T-helper 1 cell treated with Interleukin-12 subunit alpha and Interleukin-12 subunit beta and Interleukin-4 antibody, amounts not matched to agents 30 μg/mL and 1 μg/mL, for 36 hours (primary cell): ENCODE measurements at regions not wholly inside any gene's neighbourhood (a gene's known extent, or its start where the extent isn't known, plus 50 kb on each side); places are given as distances from the start of the nearest gene placed in this dataset.
"Not testable (repeated sequence)": the region's sequence is repeated elsewhere in the genome, so short reads cannot be mapped to it uniquely, and the experiment has no call there.

Experiments
- H3K27ac Mint-ChIP-seq: one replicate; pipeline ENCODE4 v1.8.0; 2021; ENCODE audit warnings: mild to moderate bottlenecking, mixed read lengths
- H3K27me3 Mint-ChIP-seq: one replicate; pipeline ENCODE4 v1.8.0; 2021; ENCODE audit warnings: low read depth, mixed read lengths
- H3K36me3 Mint-ChIP-seq: one replicate; pipeline ENCODE4 v1.8.0; 2021; ENCODE audit warnings: low read depth, mixed read lengths
- H3K4me1 Mint-ChIP-seq: one replicate; pipeline ENCODE4 v1.8.0; 2021; ENCODE audit warnings: low read depth, mixed read lengths
- H3K4me3 Mint-ChIP-seq: one replicate; pipeline ENCODE4 v1.8.0; 2021; ENCODE audit warnings: mild to moderate bottlenecking, moderate library complexity, mixed read lengths
- H3K9me3 Mint-ChIP-seq: one replicate; pipeline ENCODE4 v1.8.0; 2021; ENCODE audit warnings: mixed read lengths

- Mint-ChIP-seq H3K27me3 (peaks cover 3% of the 10 kb centered on the region), H3K36me3 (no peaks in the 10 kb centered on the region), H3K27ac (no peak overlapping the region), H3K4me3 (no peak overlapping the region), H3K4me1 (peaks cover 18% of the 10 kb centered on the region), H3K9me3 (no peaks in the 10 kb centered on the region)
Measured at GRCh38 chr2:31813016-31813415, 197.8 kb downstream of the MEMO1 start.

GRCh38 chr2:31812051-31812798 lies 198.6 kb downstream of the MEMO1 start:
- peak overlapping the region; percentile 9 for H3K4me3 Mint-ChIP-seq
- H3K9me3 Mint-ChIP-seq, result no peaks in the 10 kb centered on the region

GRCh38 chr2:31811482-31811881 lies 199.3 kb downstream of the MEMO1 start:
- Mint-ChIP-seq H3K27me3 (no peaks in the 10 kb centered on the region), H3K4me3 (peak overlapping the region; percentile 11), H3K4me1 (peaks cover 18% of the 10 kb centered on the region), H3K9me3 (no peaks in the 10 kb centered on the region), H3K27ac (peak overlapping the region; percentile 56), H3K36me3 (no peaks in the 10 kb centered on the region)

More at GRCh38 chr2:31812051-31812798, 198.6 kb downstream of the MEMO1 start:
- Mint-ChIP-seq H3K27me3 (no peaks in the 10 kb centered on the region), H3K27ac (peak overlapping the region; percentile 56), H3K4me1 (peaks cover 18% of the 10 kb centered on the region), H3K36me3 (no peaks in the 10 kb centered on the region)

GRCh38 chr2:31810200-31810917 lies 200.4 kb downstream of the MEMO1 start:
- Mint-ChIP-seq H3K4me1 (peaks cover 18% of the 10 kb centered on the region), H3K4me3 (no peak overlapping the region), H3K27me3 (no peaks in the 10 kb centered on the region), H3K9me3 (no peaks in the 10 kb centered on the region), H3K27ac (no peak overlapping the region), H3K36me3 (no peaks in the 10 kb centered on the region)

- Mint-ChIP-seq H3K9me3 (peaks cover 3% of the 10 kb centered on the region), H3K36me3 (no peaks in the 10 kb centered on the region), H3K27ac (no peak overlapping the region), H3K27me3 (no peaks in the 10 kb centered on the region), H3K4me1 (no peaks in the 10 kb centered on the region), H3K4me3 (no peak overlapping the region)
Measured at GRCh38 chr2:31805688-31806087, 205.1 kb downstream of the MEMO1 start.

GRCh38 chr2:31803481-31804153 lies 207.2 kb downstream of the MEMO1 start:
- not testable (repeated sequence) for H3K27ac Mint-ChIP-seq, H3K9me3 Mint-ChIP-seq, H3K4me1 Mint-ChIP-seq, H3K4me3 Mint-ChIP-seq, H3K27me3 Mint-ChIP-seq, H3K36me3 Mint-ChIP-seq

GRCh38 chr2:31802711-31803110 lies 208.1 kb downstream of the MEMO1 start:
- H3K36me3 Mint-ChIP-seq, result no peaks in the 10 kb centered on the region
- H3K4me1 Mint-ChIP-seq, result no peaks in the 10 kb centered on the region
- H3K27me3 Mint-ChIP-seq, result no peaks in the 10 kb centered on the region
- H3K9me3 Mint-ChIP-seq, result peaks cover 6% of the 10 kb centered on the region
- H3K27ac Mint-ChIP-seq, result no peak overlapping the region
- H3K4me3 Mint-ChIP-seq, result no peak overlapping the region

- H3K27ac Mint-ChIP-seq, H3K4me1 Mint-ChIP-seq, H3K4me3 Mint-ChIP-seq, H3K27me3 Mint-ChIP-seq, H3K36me3 Mint-ChIP-seq: not testable (repeated sequence)
- H3K9me3 Mint-ChIP-seq, result peaks cover 14% of the 10 kb centered on the region
Measured at GRCh38 chr2:31799282-31799681, 211.5 kb downstream of the MEMO1 start.

- Mint-ChIP-seq H3K27me3 (peaks cover 8% of the 10 kb centered on the region), H3K27ac (no peak overlapping the region), H3K9me3 (no peaks in the 10 kb centered on the region), H3K36me3 (no peaks in the 10 kb centered on the region), H3K4me1 (no peaks in the 10 kb centered on the region), H3K4me3 (no peak overlapping the region)
Measured at GRCh38 chr2:31788273-31788672, 207.5 kb upstream of the SRD5A2 start.

- Mint-ChIP-seq H3K27me3 (peaks cover 11% of the 10 kb centered on the region), H3K36me3 (no peaks in the 10 kb centered on the region), H3K4me1 (no peaks in the 10 kb centered on the region), H3K9me3 (peaks cover 3% of the 10 kb centered on the region), H3K27ac (no peak overlapping the region), H3K4me3 (no peak overlapping the region)
Measured at GRCh38 chr2:31785876-31786275, 205.1 kb upstream of the SRD5A2 start.

GRCh38 chr2:31784868-31785267 lies 204.1 kb upstream of the SRD5A2 start:
- H3K4me1 Mint-ChIP-seq, result no peaks in the 10 kb centered on the region
- H3K27me3 Mint-ChIP-seq, result peaks cover 14% of the 10 kb centered on the region
- H3K27ac Mint-ChIP-seq, result no peak overlapping the region
- H3K36me3 Mint-ChIP-seq, result no peaks in the 10 kb centered on the region
- H3K4me3 Mint-ChIP-seq, result no peak overlapping the region
- peaks cover 12% of the 10 kb centered on the region for H3K9me3 Mint-ChIP-seq

- not testable (repeated sequence) for H3K27ac Mint-ChIP-seq, H3K4me3 Mint-ChIP-seq, H3K4me1 Mint-ChIP-seq, H3K36me3 Mint-ChIP-seq
- Mint-ChIP-seq H3K27me3 (peaks cover 10% of the 10 kb centered on the region), H3K9me3 (peaks cover 12% of the 10 kb centered on the region)
Measured at GRCh38 chr2:31783446-31784091, 202.8 kb upstream of the SRD5A2 start.

- H3K27ac Mint-ChIP-seq, result no peak overlapping the region
- H3K9me3 Mint-ChIP-seq, result peaks cover 12% of the 10 kb centered on the region
- no peaks in the 10 kb centered on the region for H3K4me1 Mint-ChIP-seq
- no peaks in the 10 kb centered on the region for H3K36me3 Mint-ChIP-seq
- H3K27me3 Mint-ChIP-seq, result peaks cover 9% of the 10 kb centered on the region
- H3K4me3 Mint-ChIP-seq, result no peak overlapping the region
Measured at GRCh38 chr2:31778153-31778552, 197.4 kb upstream of the SRD5A2 start.

GRCh38 chr2:31770741-31771140 lies 190.0 kb upstream of the SRD5A2 start:
- no peak overlapping the region for H3K27ac Mint-ChIP-seq
- H3K4me3 Mint-ChIP-seq, result no peak overlapping the region
- H3K4me1 Mint-ChIP-seq, result no peaks in the 10 kb centered on the region
- H3K27me3 Mint-ChIP-seq, result no peaks in the 10 kb centered on the region
- H3K9me3 Mint-ChIP-seq, result no peaks in the 10 kb centered on the region
- H3K36me3 Mint-ChIP-seq, result no peaks in the 10 kb centered on the region
